ENCODE measurements at regions not wholly inside any gene's neighbourhood (a gene's known extent, or its start where the extent isn't known, plus 50 kb on each side); places are given as distances from the start of the nearest gene placed in this dataset.

DNA sequence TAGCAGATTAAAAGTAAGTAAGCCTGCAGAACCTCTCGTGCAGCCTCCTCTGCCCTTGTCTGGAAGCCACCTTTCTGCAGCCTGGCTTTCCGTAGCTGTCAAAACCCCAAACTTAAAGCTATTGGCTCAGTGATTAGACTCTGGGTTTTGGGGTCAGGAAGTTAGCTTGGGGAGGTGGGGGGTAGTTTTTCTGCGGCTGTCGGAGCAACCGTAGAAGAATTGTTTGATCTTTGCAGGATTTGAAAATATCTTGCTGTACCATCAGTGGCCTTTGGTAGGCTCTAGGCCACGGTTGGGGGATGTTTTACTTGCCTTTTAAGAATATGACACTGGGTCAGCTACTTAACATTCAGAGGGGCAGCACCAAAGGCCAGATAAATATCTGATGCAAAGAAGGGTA is 88.4 kb upstream of the RASGRP1 start:
- no peak overlapping the region for H3K27ac Mint-ChIP-seq (ENCODE audit: unreplicated experiment)
- H3K9me3 Mint-ChIP-seq (ENCODE audit: unreplicated experiment), result no peaks in the 10 kb centered on the region
- no peaks in the 10 kb centered on the region for H3K4me1 Mint-ChIP-seq (ENCODE audit: unreplicated experiment)
- DNase-seq (ENCODE audit: extremely low spot score, unreplicated experiment), result no peak
- TF ChIP-seq, protein P1, sequence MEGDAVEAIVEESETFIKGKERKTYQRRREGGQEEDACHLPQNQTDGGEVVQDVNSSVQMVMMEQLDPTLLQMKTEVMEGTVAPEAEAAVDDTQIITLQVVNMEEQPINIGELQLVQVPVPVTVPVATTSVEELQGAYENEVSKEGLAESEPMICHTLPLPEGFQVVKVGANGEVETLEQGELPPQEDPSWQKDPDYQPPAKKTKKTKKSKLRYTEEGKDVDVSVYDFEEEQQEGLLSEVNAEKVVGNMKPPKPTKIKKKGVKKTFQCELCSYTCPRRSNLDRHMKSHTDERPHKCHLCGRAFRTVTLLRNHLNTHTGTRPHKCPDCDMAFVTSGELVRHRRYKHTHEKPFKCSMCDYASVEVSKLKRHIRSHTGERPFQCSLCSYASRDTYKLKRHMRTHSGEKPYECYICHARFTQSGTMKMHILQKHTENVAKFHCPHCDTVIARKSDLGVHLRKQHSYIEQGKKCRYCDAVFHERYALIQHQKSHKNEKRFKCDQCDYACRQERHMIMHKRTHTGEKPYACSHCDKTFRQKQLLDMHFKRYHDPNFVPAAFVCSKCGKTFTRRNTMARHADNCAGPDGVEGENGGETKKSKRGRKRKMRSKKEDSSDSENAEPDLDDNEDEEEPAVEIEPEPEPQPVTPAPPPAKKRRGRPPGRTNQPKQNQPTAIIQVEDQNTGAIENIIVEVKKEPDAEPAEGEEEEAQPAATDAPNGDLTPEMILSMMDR (IDR thresholded peaks at IDR 0.05), result no peak
- H3K36me3 Mint-ChIP-seq (ENCODE audit: unreplicated experiment), result no peaks in the 10 kb centered on the region
- H3K4me3 Mint-ChIP-seq (ENCODE audit: unreplicated experiment), result no peak overlapping the region
- H3K27me3 Mint-ChIP-seq (ENCODE audit: unreplicated experiment), result peaks cover 53% of the 10 kb centered on the region

- Mint-ChIP-seq H3K9me3 (ENCODE audit: unreplicated experiment) (no peaks in the 10 kb centered on the region), H3K36me3 (ENCODE audit: unreplicated experiment) (no peaks in the 10 kb centered on the region), H3K27me3 (ENCODE audit: unreplicated experiment) (peaks cover 32% of the 10 kb centered on the region), H3K4me3 (ENCODE audit: unreplicated experiment) (no peak overlapping the region), H3K27ac (ENCODE audit: unreplicated experiment) (no peak overlapping the region), H3K4me1 (ENCODE audit: unreplicated experiment) (no peaks in the 10 kb centered on the region)
- no peak for DNase-seq (ENCODE audit: extremely low spot score, unreplicated experiment)
- TF ChIP-seq, protein P1 (IDR thresholded peaks at IDR 0.05), result no peak
Observed at GRCh38 chr15:38658431-38658830, 93.8 kb upstream of the RASGRP1 start.

DNA sequence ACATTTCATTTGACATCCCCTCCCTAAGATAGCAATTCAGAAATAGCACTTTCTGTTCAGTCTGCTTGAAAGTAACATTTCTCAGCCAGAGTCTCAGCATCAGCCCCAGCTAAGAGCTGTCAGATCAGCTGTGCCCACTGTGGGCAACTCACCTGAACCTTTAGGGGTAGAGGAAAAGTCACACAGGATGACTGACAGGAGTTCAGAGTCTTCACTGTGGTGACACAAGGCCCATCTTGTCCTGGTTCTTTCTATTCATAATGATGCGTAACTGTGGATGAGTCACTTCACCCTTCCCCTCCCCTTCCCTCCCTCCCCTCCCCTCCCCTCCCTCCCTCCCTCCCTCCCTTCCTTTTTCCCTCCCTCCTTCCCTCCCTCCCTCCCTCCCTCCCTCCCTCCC is 96.1 kb upstream of the RASGRP1 start:
- Mint-ChIP-seq H3K27ac (ENCODE audit: unreplicated experiment) (no peak overlapping the region), H3K4me3 (ENCODE audit: unreplicated experiment) (no peak overlapping the region), H3K4me1 (ENCODE audit: unreplicated experiment) (no peaks in the 10 kb centered on the region), H3K36me3 (ENCODE audit: unreplicated experiment) (no peaks in the 10 kb centered on the region), H3K9me3 (ENCODE audit: unreplicated experiment) (no peaks in the 10 kb centered on the region), H3K27me3 (ENCODE audit: unreplicated experiment) (peaks cover 45% of the 10 kb centered on the region)
- DNase-seq (ENCODE audit: extremely low spot score, unreplicated experiment), result no peak
- TF ChIP-seq, protein P1 (IDR thresholded peaks at IDR 0.05), result no peak

- Mint-ChIP-seq H3K27ac (ENCODE audit: unreplicated experiment) (no peak overlapping the region), H3K4me3 (ENCODE audit: unreplicated experiment) (no peak overlapping the region), H3K36me3 (ENCODE audit: unreplicated experiment) (no peaks in the 10 kb centered on the region), H3K27me3 (ENCODE audit: unreplicated experiment) (peaks cover 55% of the 10 kb centered on the region), H3K4me1 (ENCODE audit: unreplicated experiment) (no peaks in the 10 kb centered on the region), H3K9me3 (ENCODE audit: unreplicated experiment) (no peaks in the 10 kb centered on the region)
- no peak for DNase-seq (ENCODE audit: extremely low spot score, unreplicated experiment)
- TF ChIP-seq, protein P1 (IDR thresholded peaks at IDR 0.05), result no peak
Observed at GRCh38 chr15:38662033-38662802, 97.6 kb upstream of the RASGRP1 start.

- no peak overlapping the region for H3K27ac Mint-ChIP-seq (ENCODE audit: unreplicated experiment)
Observed at GRCh38 chr15:38662805-38663204, 98.2 kb upstream of the RASGRP1 start.

More at GRCh38 chr15:38662805-38663204, 98.2 kb upstream of the RASGRP1 start:
- Mint-ChIP-seq H3K27me3 (ENCODE audit: unreplicated experiment) (peaks cover 61% of the 10 kb centered on the region), H3K36me3 (ENCODE audit: unreplicated experiment) (no peaks in the 10 kb centered on the region), H3K9me3 (ENCODE audit: unreplicated experiment) (no peaks in the 10 kb centered on the region), H3K4me3 (ENCODE audit: unreplicated experiment) (no peak overlapping the region), H3K4me1 (ENCODE audit: unreplicated experiment) (no peaks in the 10 kb centered on the region)
- TF ChIP-seq, protein P1 (IDR thresholded peaks at IDR 0.05), result no peak
- DNase-seq (ENCODE audit: extremely low spot score, unreplicated experiment), result no peak

All from osteocyte (in vitro differentiated cells).